ENCODE measurements at regions not wholly inside any gene's neighbourhood (a gene's known extent, or its start where the extent isn't known, plus 50 kb on each side); places are given as distances from the start of the nearest gene placed in this dataset.

- no peak overlapping the region for H3K4me3 ChIP-seq
- TF ChIP-seq, protein P1, sequence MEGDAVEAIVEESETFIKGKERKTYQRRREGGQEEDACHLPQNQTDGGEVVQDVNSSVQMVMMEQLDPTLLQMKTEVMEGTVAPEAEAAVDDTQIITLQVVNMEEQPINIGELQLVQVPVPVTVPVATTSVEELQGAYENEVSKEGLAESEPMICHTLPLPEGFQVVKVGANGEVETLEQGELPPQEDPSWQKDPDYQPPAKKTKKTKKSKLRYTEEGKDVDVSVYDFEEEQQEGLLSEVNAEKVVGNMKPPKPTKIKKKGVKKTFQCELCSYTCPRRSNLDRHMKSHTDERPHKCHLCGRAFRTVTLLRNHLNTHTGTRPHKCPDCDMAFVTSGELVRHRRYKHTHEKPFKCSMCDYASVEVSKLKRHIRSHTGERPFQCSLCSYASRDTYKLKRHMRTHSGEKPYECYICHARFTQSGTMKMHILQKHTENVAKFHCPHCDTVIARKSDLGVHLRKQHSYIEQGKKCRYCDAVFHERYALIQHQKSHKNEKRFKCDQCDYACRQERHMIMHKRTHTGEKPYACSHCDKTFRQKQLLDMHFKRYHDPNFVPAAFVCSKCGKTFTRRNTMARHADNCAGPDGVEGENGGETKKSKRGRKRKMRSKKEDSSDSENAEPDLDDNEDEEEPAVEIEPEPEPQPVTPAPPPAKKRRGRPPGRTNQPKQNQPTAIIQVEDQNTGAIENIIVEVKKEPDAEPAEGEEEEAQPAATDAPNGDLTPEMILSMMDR (IDR thresholded peaks at IDR 0.05; ENCODE audit: borderline replicate concordance): no peak
- DNase-seq: no peak
- no peaks in the 10 kb centered on the region for H3K9me3 ChIP-seq (replicated peaks)
- no peak overlapping the region for H3K27ac ChIP-seq (replicated peaks)
- no peaks in the 10 kb centered on the region for H3K27me3 ChIP-seq (ENCODE audit: low read depth)
- intact Hi-C loops (cut with micrococcal nuclease): no loop called here
- no peaks in the 10 kb centered on the region for H3K36me3 ChIP-seq
- H3K4me1 ChIP-seq: no peaks in the 10 kb centered on the region
These were observed 439.6 kb upstream of the NMUR2 start for GRCh38 chr5:152844713-152845112.

- H3K4me1 ChIP-seq: no peaks in the 10 kb centered on the region
- intact Hi-C loops (cut with micrococcal nuclease): no loop called here
- no peak overlapping the region for H3K4me3 ChIP-seq
- TF ChIP-seq, protein P1 (IDR thresholded peaks at IDR 0.05; ENCODE audit: borderline replicate concordance): no peak
- no peaks in the 10 kb centered on the region for H3K27me3 ChIP-seq (ENCODE audit: low read depth)
- no peaks in the 10 kb centered on the region for H3K36me3 ChIP-seq
- no peak for DNase-seq
- H3K9me3 ChIP-seq (replicated peaks): no peaks in the 10 kb centered on the region
- H3K27ac ChIP-seq (replicated peaks): no peak overlapping the region
These were observed 448.3 kb upstream of the NMUR2 start for GRCh38 chr5:152853361-152853760.

- H3K27me3 ChIP-seq (ENCODE audit: low read depth): no peaks in the 10 kb centered on the region
- H3K36me3 ChIP-seq: no peaks in the 10 kb centered on the region
- no peaks in the 10 kb centered on the region for H3K4me1 ChIP-seq
- no peak for DNase-seq
- no peak overlapping the region for H3K27ac ChIP-seq (replicated peaks)
- no peaks in the 10 kb centered on the region for H3K9me3 ChIP-seq (replicated peaks)
- TF ChIP-seq, protein P1 (IDR thresholded peaks at IDR 0.05; ENCODE audit: borderline replicate concordance): no peak
- no peak overlapping the region for H3K4me3 ChIP-seq
- intact Hi-C loops (cut with micrococcal nuclease): no loop called here
These were observed 450.4 kb upstream of the NMUR2 start for GRCh38 chr5:152855441-152855840.

- no peak for DNase-seq
- Histone ChIP-seq H3K4me1 (no peaks in the 10 kb centered on the region), H3K27me3 (ENCODE audit: low read depth) (no peaks in the 10 kb centered on the region), H3K36me3 (no peaks in the 10 kb centered on the region), H3K27ac (replicated peaks) (no peak overlapping the region), H3K9me3 (replicated peaks) (no peaks in the 10 kb centered on the region), H3K4me3 (no peak overlapping the region)
- intact Hi-C loops (cut with micrococcal nuclease): no loop called here
- TF ChIP-seq, protein P1 (IDR thresholded peaks at IDR 0.05; ENCODE audit: borderline replicate concordance): no peak
These were observed 456.2 kb upstream of the NMUR2 start for GRCh38 chr5:152861231-152861630.

GRCh38 chr5:152864447-152864846, 459.4 kb upstream of the NMUR2 start:
- intact Hi-C loops (cut with micrococcal nuclease): no loop called here
- no peak for DNase-seq

More at GRCh38 chr5:152864447-152864846, 459.4 kb upstream of the NMUR2 start:
- Histone ChIP-seq H3K27me3 (ENCODE audit: low read depth) (no peaks in the 10 kb centered on the region), H3K27ac (replicated peaks) (no peak overlapping the region), H3K4me1 (no peaks in the 10 kb centered on the region), H3K4me3 (no peak overlapping the region), H3K9me3 (replicated peaks) (no peaks in the 10 kb centered on the region), H3K36me3 (no peaks in the 10 kb centered on the region)
- TF ChIP-seq, protein P1 (IDR thresholded peaks at IDR 0.05; ENCODE audit: borderline replicate concordance): no peak

Data from left ventricle myocardium inferior (tissue), 1 donor.